A172 (cell line): ENCODE measurements at regions not wholly inside any gene's neighbourhood (a gene's known extent, or its start where the extent isn't known, plus 50 kb on each side); places are given as distances from the start of the nearest gene placed in this dataset.
A peak's percentile ranks its signal among the peaks of the same experiment; 100 is the strongest.
"Not testable (repeated sequence)": the region's sequence is repeated elsewhere in the genome, so short reads cannot be mapped to it uniquely, and the experiment has no call there.

Source experiments
- DNase-seq: peaks from one replicate; pipeline ENCODE4 v3.0.0-alpha.2; 2015; ENCODE audit warnings: low spot score

GRCh38 chr4:54852602-54853001, 194.8 kb downstream of the KIT start:
- DNase-seq, result no peak

GRCh38 chr4:54852054-54852453, 194.3 kb downstream of the KIT start:
- DNase-seq, result no peak

GRCh38 chr4:54844911-54845310, 187.2 kb downstream of the KIT start:
- no peak for DNase-seq

- no peak for DNase-seq
These were observed 186.2 kb downstream of the KIT start for GRCh38 chr4:54843946-54844345.

- no peak for DNase-seq
These were observed 185.3 kb downstream of the KIT start for GRCh38 chr4:54843106-54843505.

GRCh38 chr4:54842656-54843055, 184.9 kb downstream of the KIT start:
- no peak for DNase-seq

- no peak for DNase-seq
These were observed 184.5 kb downstream of the KIT start for GRCh38 chr4:54842226-54842625.

- peak; percentile 13 for DNase-seq
These were observed 183.4 kb downstream of the KIT start for GRCh38 chr4:54840992-54841768.

GRCh38 chr4:54840430-54840829, 182.7 kb downstream of the KIT start:
- no peak for DNase-seq

GRCh38 chr4:54838301-54838700, 180.5 kb downstream of the KIT start:
- DNase-seq, result no peak

- DNase-seq, result no peak
These were observed 179.9 kb downstream of the KIT start for GRCh38 chr4:54837576-54838140.

GRCh38 chr4:54828361-54828760, 170.6 kb downstream of the KIT start:
- not testable (repeated sequence) for DNase-seq

- DNase-seq, result no peak
These were observed 165.9 kb downstream of the KIT start for GRCh38 chr4:54823616-54824015.

- no peak for DNase-seq
These were observed 161.3 kb downstream of the KIT start for GRCh38 chr4:54819034-54819433.

GRCh38 chr4:54818481-54818880, 160.7 kb downstream of the KIT start:
- no peak for DNase-seq

- no peak for DNase-seq
These were observed 155.9 kb downstream of the KIT start for GRCh38 chr4:54813674-54814073.

GRCh38 chr4:54806351-54806750, 148.6 kb downstream of the KIT start:
- DNase-seq, result no peak

- no peak for DNase-seq
These were observed 144.6 kb downstream of the KIT start for GRCh38 chr4:54802336-54802735.

- no peak for DNase-seq
These were observed 143.2 kb downstream of the KIT start for GRCh38 chr4:54800831-54801530.

GRCh38 chr4:54794579-54794978, 136.8 kb downstream of the KIT start:
- DNase-seq, result no peak

- no peak for DNase-seq
These were observed 136.2 kb downstream of the KIT start for GRCh38 chr4:54793856-54794422.
